GM23248 (cell line): ENCODE measurements at regions not wholly inside any gene's neighbourhood (a gene's known extent, or its start where the extent isn't known, plus 50 kb on each side); places are given as distances from the start of the nearest gene placed in this dataset.

Source experiments
- EZH2 ChIP-seq: fragments of 200-600 bp; sonication (generic); IDR thresholded peaks from 2 replicates; pipeline ENCODE4 v1.6.1; 2018; ENCODE audit warnings: antibody characterized with exemption, mild to moderate bottlenecking; ENCODE audit not compliant: insufficient read depth, poor library complexity, severe bottlenecking
- EZH2phosphoT487 ChIP-seq: fragments of 200-600 bp; sonication (generic); IDR thresholded peaks from 2 replicates; pipeline ENCODE4 v1.6.1; 2018; ENCODE audit warnings: antibody characterized with exemption, moderate library complexity, mild to moderate bottlenecking, low read depth; ENCODE audit not compliant: insufficient read depth

- no peak for TF ChIP-seq EZH2phosphoT487
- no peak for TF ChIP-seq EZH2
Observed at GRCh38 chr7:145779140-145779539, 337.5 kb upstream of the CNTNAP2 start.
